ENCODE measurements at regions not wholly inside any gene's neighbourhood (a gene's known extent, or its start where the extent isn't known, plus 50 kb on each side); places are given as distances from the start of the nearest gene placed in this dataset.

GRCh38 chr13:47837906-47838305 is 163.2 kb downstream of the SUCLA2 start (continued):
- TF ChIP-seq ZBTB8A (CRISPR knock-in tag; IDR thresholded peaks at IDR 0.05; ENCODE audit: borderline replicate concordance, low read depth) (no peak), SP1 (IDR thresholded peaks at IDR 0.05) (no peak), SP1 (CRISPR knock-in tag; IDR thresholded peaks at IDR 0.05) (no peak), ZNF333 (CRISPR knock-in tag; IDR thresholded peaks at IDR 0.05; ENCODE audit: borderline replicate concordance) (no peak), PCBP1 (IDR thresholded peaks at IDR 0.05; ENCODE audit: borderline replicate concordance, low read depth, low read length) (no peak), MIER3 (CRISPR knock-in tag; IDR thresholded peaks at IDR 0.05; ENCODE audit: borderline replicate concordance) (no peak), ZBTB43 (CRISPR knock-in tag; conservative IDR thresholded peaks at IDR 0.05) (no peak), ZNF354B (CRISPR knock-in tag; IDR thresholded peaks at IDR 0.05) (no peak), ZNF720 (CRISPR knock-in tag; IDR thresholded peaks at IDR 0.05) (no peak), ZNF543 (CRISPR knock-in tag; IDR thresholded peaks at IDR 0.05) (no peak), KDM4B (CRISPR knock-in tag; IDR thresholded peaks at IDR 0.05) (no peak)

GRCh38 chr13:47837104-47837880 is 163.8 kb downstream of the SUCLA2 start:
- Histone ChIP-seq H3K4me1 (ENCODE audit: insufficient read depth, low read length) (no peaks in the 10 kb centered on the region), H3K27me3 (ENCODE audit: control insufficient read depth in 1 of 2, insufficient read depth in 2 of 2, low read length in 2 of 2) (no peaks in the 10 kb centered on the region), H3K79me2 (ENCODE audit: insufficient read depth, low read length) (no peaks in the 10 kb centered on the region), H3K36me3 (replicated peaks in 1 of 2; ENCODE audit: control insufficient read depth in 1 of 2, insufficient read depth in 2 of 2, low read length in 2 of 2) (no peaks in the 10 kb centered on the region), H3K4me2 (ENCODE audit: low read depth, low read length) (no peak overlapping the region), H3K9me3 (ENCODE audit: low read length) (no peaks in the 10 kb centered on the region), H3K4me3 (replicated peaks in 1 of 3; ENCODE audit: insufficient read depth in 1 of 3, low read depth in 2 of 3, low read length in 3 of 3) (no peak overlapping the region), H3K27ac (ENCODE audit: extremely low read length, insufficient read depth, low read length) (no peak overlapping the region), H4K20me1 (ENCODE audit: insufficient read depth, low read length) (no peaks in the 10 kb centered on the region), H3K9ac (ENCODE audit: insufficient read depth, low read depth, low read length) (no peak overlapping the region), H2AFZ (ENCODE audit: low read length) (no peak overlapping the region)
- intact Hi-C loops (cut with micrococcal nuclease; ENCODE audit: unreplicated experiment): no loop called here
- WGBS (ENCODE audit: low lambda C conversion rate): 81% methylated on average over 5 of the region's 5 CpGs
- ATAC-seq: no peak
- POLR2A ChIA-PET: no interaction called here
- TF ChIP-seq TRIM24 (CRISPR knock-in tag; IDR thresholded peaks at IDR 0.05): no peak
- no peak for TF ChIP-seq ZNF639 (CRISPR knock-in tag; conservative IDR thresholded peaks at IDR 0.05)
- TF ChIP-seq ARNT (IDR thresholded peaks at IDR 0.05): no peak
- no peak for TF ChIP-seq ATF1 (CRISPR knock-in tag; IDR thresholded peaks at IDR 0.05)
- TF ChIP-seq ZSCAN30 (CRISPR knock-in tag; IDR thresholded peaks at IDR 0.05): no peak
- TF ChIP-seq ZNF770 (CRISPR knock-in tag; IDR thresholded peaks at IDR 0.05): no peak
- BruUV-seq (replicated peaks): no TSS peak
- in situ Hi-C loops (cut with HindIII; ENCODE audit: extremely low pct_ligation_motif_present, low pct_unique_long_range_greater_than_20kb): no loop called here
- FAIRE-seq: no peak
- no peak for DNase-seq (ENCODE audit: low spot score)
- CTCF ChIA-PET (ENCODE audit: low intra/inter-chr PET ratio, low total read pairs): no interaction called here

All from HepG2 (cell line).